ENCODE measurements at regions not wholly inside any gene's neighbourhood (a gene's known extent, or its start where the extent isn't known, plus 50 kb on each side); places are given as distances from the start of the nearest gene placed in this dataset.

DNA sequence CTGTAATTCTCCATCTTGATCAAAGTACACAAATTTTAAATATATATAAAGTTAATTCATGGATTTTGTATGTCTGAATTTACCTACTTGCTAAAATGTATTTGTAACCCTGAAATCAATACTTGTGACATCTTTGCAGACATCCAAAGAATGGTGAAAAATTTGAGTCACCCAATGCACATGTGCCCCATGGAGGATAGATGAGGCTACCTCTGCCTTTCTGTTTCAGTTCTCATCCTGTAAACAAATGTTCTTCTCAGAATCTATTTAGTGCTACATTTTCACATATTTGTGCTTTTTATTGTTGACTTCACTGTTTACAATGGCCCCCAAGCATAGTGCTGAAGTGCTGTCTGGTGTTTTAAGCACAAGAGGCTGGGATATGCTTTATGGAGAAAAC, 171.5 kb downstream of the LRATD1 start:
- ChIA-PET CTCF (no interaction called here), POLR2A (no interaction called here)
- DNase-seq (ENCODE audit: extremely low spot score): no peak
- TF ChIP-seq, protein P1, sequence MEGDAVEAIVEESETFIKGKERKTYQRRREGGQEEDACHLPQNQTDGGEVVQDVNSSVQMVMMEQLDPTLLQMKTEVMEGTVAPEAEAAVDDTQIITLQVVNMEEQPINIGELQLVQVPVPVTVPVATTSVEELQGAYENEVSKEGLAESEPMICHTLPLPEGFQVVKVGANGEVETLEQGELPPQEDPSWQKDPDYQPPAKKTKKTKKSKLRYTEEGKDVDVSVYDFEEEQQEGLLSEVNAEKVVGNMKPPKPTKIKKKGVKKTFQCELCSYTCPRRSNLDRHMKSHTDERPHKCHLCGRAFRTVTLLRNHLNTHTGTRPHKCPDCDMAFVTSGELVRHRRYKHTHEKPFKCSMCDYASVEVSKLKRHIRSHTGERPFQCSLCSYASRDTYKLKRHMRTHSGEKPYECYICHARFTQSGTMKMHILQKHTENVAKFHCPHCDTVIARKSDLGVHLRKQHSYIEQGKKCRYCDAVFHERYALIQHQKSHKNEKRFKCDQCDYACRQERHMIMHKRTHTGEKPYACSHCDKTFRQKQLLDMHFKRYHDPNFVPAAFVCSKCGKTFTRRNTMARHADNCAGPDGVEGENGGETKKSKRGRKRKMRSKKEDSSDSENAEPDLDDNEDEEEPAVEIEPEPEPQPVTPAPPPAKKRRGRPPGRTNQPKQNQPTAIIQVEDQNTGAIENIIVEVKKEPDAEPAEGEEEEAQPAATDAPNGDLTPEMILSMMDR (IDR thresholded peaks at IDR 0.05; ENCODE audit: control extremely low read depth, extremely low read depth, low read depth, missing control alignments): no peak

- TF ChIP-seq, protein P1 (IDR thresholded peaks at IDR 0.05; ENCODE audit: control extremely low read depth, extremely low read depth, low read depth, missing control alignments): no peak
- ChIA-PET POLR2A (no interaction called here), CTCF (no interaction called here)
- no peak for DNase-seq (ENCODE audit: extremely low spot score)
Observed at GRCh38 chr2:14804902-14805301, 172.4 kb downstream of the LRATD1 start.

- POLR2A ChIA-PET: no interaction called here
- CTCF ChIA-PET: no interaction called here
Observed at GRCh38 chr2:14806613-14807012, 174.1 kb downstream of the LRATD1 start.

GRCh38 chr2:14815201-14815600, 182.7 kb downstream of the LRATD1 start:
- no peak for DNase-seq (ENCODE audit: extremely low spot score)
- TF ChIP-seq, protein P1 (IDR thresholded peaks at IDR 0.05; ENCODE audit: control extremely low read depth, extremely low read depth, low read depth, missing control alignments): no peak
- CTCF ChIA-PET: no interaction called here
- POLR2A ChIA-PET: no interaction called here

More at GRCh38 chr2:14806613-14807012, 174.1 kb downstream of the LRATD1 start:
- TF ChIP-seq, protein P1 (IDR thresholded peaks at IDR 0.05; ENCODE audit: control extremely low read depth, extremely low read depth, low read depth, missing control alignments): no peak
- DNase-seq (ENCODE audit: extremely low spot score): no peak

GRCh38 chr2:14816069-14817060, 183.8 kb downstream of the LRATD1 start:
- no peak for DNase-seq (ENCODE audit: extremely low spot score)
- CTCF ChIA-PET: interaction anchor here (1.4 kb wide), 1 partner anchor 11 kb away, joined by 3 read pairs; no protein-coding TSS in a partner anchor
- POLR2A ChIA-PET: no interaction called here
- TF ChIP-seq, protein P1 (IDR thresholded peaks at IDR 0.05; ENCODE audit: control extremely low read depth, extremely low read depth, low read depth, missing control alignments): no peak

DNA sequence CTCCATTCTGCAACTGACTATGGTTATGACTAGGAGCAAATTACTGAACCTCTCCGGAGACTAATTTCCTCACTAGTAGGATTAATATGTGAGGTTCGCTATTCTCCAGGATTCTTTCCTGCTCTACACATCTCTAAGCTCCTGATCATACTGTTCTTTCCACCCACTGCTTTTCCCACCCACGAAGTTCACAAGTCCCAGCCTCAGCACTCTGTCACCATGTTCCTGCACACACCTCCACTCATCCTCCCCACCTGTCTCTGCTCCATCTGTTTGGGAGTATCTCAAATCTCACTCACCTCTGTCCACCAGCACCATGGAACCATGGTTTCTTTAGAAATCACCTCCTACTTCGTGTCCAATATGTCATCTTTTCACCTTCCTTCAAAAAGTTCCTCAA, 185.3 kb downstream of the LRATD1 start:
- no peak for DNase-seq (ENCODE audit: extremely low spot score)
- ChIA-PET CTCF (no interaction called here), POLR2A (no interaction called here)
- TF ChIP-seq, protein P1 (IDR thresholded peaks at IDR 0.05; ENCODE audit: control extremely low read depth, extremely low read depth, low read depth, missing control alignments): no peak
